Fibroblast of skin of abdomen (primary cell): ENCODE measurements at regions not wholly inside any gene's neighbourhood (a gene's known extent, or its start where the extent isn't known, plus 50 kb on each side); places are given as distances from the start of the nearest gene placed in this dataset.
"Not testable (repeated sequence)": the region's sequence is repeated elsewhere in the genome, so short reads cannot be mapped to it uniquely, and the experiment has no call there.

Experiments
- DNase-seq: peaks from one replicate; pipeline ENCODE4 v3.0.0-alpha.2; 2013

- no peak for DNase-seq
These were observed 158.3 kb upstream of the WSCD1 start for GRCh38 chr17:5911919-5912318.

- no peak for DNase-seq
These were observed 157.1 kb upstream of the WSCD1 start for GRCh38 chr17:5913032-5913531.

- DNase-seq = no peak
These were observed 156.5 kb upstream of the WSCD1 start for GRCh38 chr17:5913641-5914040.

GRCh38 chr17:5915337-5915736 is 154.8 kb upstream of the WSCD1 start:
- no peak for DNase-seq

- no peak for DNase-seq
These were observed 151.1 kb upstream of the WSCD1 start for GRCh38 chr17:5919089-5919488.

- no peak for DNase-seq
These were observed 148.5 kb upstream of the WSCD1 start for GRCh38 chr17:5921512-5922282.

- DNase-seq = no peak
These were observed 147.7 kb upstream of the WSCD1 start for GRCh38 chr17:5922476-5922875.

GRCh38 chr17:5929721-5930120 is 140.5 kb upstream of the WSCD1 start:
- no peak for DNase-seq

- DNase-seq = not testable (repeated sequence)
These were observed 139.6 kb upstream of the WSCD1 start for GRCh38 chr17:5930555-5930954.

GRCh38 chr17:5931616-5932015 is 138.6 kb upstream of the WSCD1 start:
- DNase-seq = no peak

- DNase-seq = no peak
These were observed 136.7 kb upstream of the WSCD1 start for GRCh38 chr17:5933430-5933829.

- DNase-seq = no peak
These were observed 128.9 kb upstream of the WSCD1 start for GRCh38 chr17:5941258-5941657.

- no peak for DNase-seq
These were observed 127.5 kb upstream of the WSCD1 start for GRCh38 chr17:5942687-5943086.

- no peak for DNase-seq
These were observed 126.9 kb upstream of the WSCD1 start for GRCh38 chr17:5943232-5943631.

GRCh38 chr17:5943982-5944381 is 126.2 kb upstream of the WSCD1 start:
- no peak for DNase-seq

- DNase-seq = no peak
These were observed 122.4 kb upstream of the WSCD1 start for GRCh38 chr17:5947701-5948180.

GRCh38 chr17:5948811-5949210 is 121.4 kb upstream of the WSCD1 start:
- DNase-seq = no peak

GRCh38 chr17:5950878-5951277 is 119.3 kb upstream of the WSCD1 start:
- no peak for DNase-seq

GRCh38 chr17:5951912-5952311 is 118.3 kb upstream of the WSCD1 start:
- DNase-seq = no peak

GRCh38 chr17:5952518-5952917 is 117.7 kb upstream of the WSCD1 start:
- DNase-seq = no peak

GRCh38 chr17:5955764-5956163 is 114.4 kb upstream of the WSCD1 start:
- DNase-seq = no peak

GRCh38 chr17:5958850-5959249 is 111.3 kb upstream of the WSCD1 start:
- no peak for DNase-seq

GRCh38 chr17:5962371-5962770 is 107.8 kb upstream of the WSCD1 start:
- DNase-seq = no peak

- no peak for DNase-seq
These were observed 98.2 kb upstream of the WSCD1 start for GRCh38 chr17:5971969-5972368.

GRCh38 chr17:5973410-5973809 is 96.8 kb upstream of the WSCD1 start:
- no peak for DNase-seq
